ENCODE measurements at regions not wholly inside any gene's neighbourhood (a gene's known extent, or its start where the extent isn't known, plus 50 kb on each side); places are given as distances from the start of the nearest gene placed in this dataset.

GRCh38 chr1:38529946-38530345 is 329.6 kb downstream of the RRAGC start:
- no peak overlapping the region for H3K4me3 ChIP-seq (ENCODE audit: low read length in 2 of 2)
- no peaks in the 10 kb centered on the region for H3K36me3 ChIP-seq (ENCODE audit: control insufficient read depth in 2 of 2, insufficient read depth in 2 of 2, low read length in 2 of 2)
- no peak overlapping the region for H3K27ac ChIP-seq (ENCODE audit: low read length)
- H3K9ac ChIP-seq (ENCODE audit: low read length in 2 of 2), result no peak overlapping the region
- H3K27me3 ChIP-seq (ENCODE audit: control insufficient read depth in 1 of 2, insufficient read depth in 2 of 2, low read length in 2 of 2), result no peaks in the 10 kb centered on the region
- no peaks in the 10 kb centered on the region for H3K4me1 ChIP-seq (ENCODE audit: control insufficient read depth, insufficient read depth, low read length)
- no peaks in the 10 kb centered on the region for H3K9me3 ChIP-seq (ENCODE audit: control insufficient read depth in 2 of 2, low read length in 2 of 2)

- no peaks in the 10 kb centered on the region for H3K9me3 ChIP-seq (ENCODE audit: control insufficient read depth in 2 of 2, low read length in 2 of 2)
- H3K27ac ChIP-seq (ENCODE audit: low read length), result no peak overlapping the region
- H3K9ac ChIP-seq (ENCODE audit: low read length in 2 of 2), result no peak overlapping the region
- H3K4me1 ChIP-seq (ENCODE audit: control insufficient read depth, insufficient read depth, low read length), result no peaks in the 10 kb centered on the region
- H3K4me3 ChIP-seq (ENCODE audit: low read length in 2 of 2), result no peak overlapping the region
- H3K36me3 ChIP-seq (ENCODE audit: control insufficient read depth in 2 of 2, insufficient read depth in 2 of 2, low read length in 2 of 2), result no peaks in the 10 kb centered on the region
- no peaks in the 10 kb centered on the region for H3K27me3 ChIP-seq (ENCODE audit: control insufficient read depth in 1 of 2, insufficient read depth in 2 of 2, low read length in 2 of 2)
These were observed 330.2 kb downstream of the RRAGC start for GRCh38 chr1:38529391-38529790.

GRCh38 chr1:38528623-38529022 is 330.9 kb downstream of the RRAGC start:
- no peaks in the 10 kb centered on the region for H3K27me3 ChIP-seq (ENCODE audit: control insufficient read depth in 1 of 2, insufficient read depth in 2 of 2, low read length in 2 of 2)
- H3K4me3 ChIP-seq (ENCODE audit: low read length in 2 of 2), result no peak overlapping the region
- no peaks in the 10 kb centered on the region for H3K9me3 ChIP-seq (ENCODE audit: control insufficient read depth in 2 of 2, low read length in 2 of 2)
- no peaks in the 10 kb centered on the region for H3K36me3 ChIP-seq (ENCODE audit: control insufficient read depth in 2 of 2, insufficient read depth in 2 of 2, low read length in 2 of 2)
- no peaks in the 10 kb centered on the region for H3K4me1 ChIP-seq (ENCODE audit: control insufficient read depth, insufficient read depth, low read length)
- H3K27ac ChIP-seq (ENCODE audit: low read length), result no peak overlapping the region
- H3K9ac ChIP-seq (ENCODE audit: low read length in 2 of 2), result no peak overlapping the region

- no peaks in the 10 kb centered on the region for H3K9me3 ChIP-seq (ENCODE audit: control insufficient read depth in 2 of 2, low read length in 2 of 2)
- no peaks in the 10 kb centered on the region for H3K36me3 ChIP-seq (ENCODE audit: control insufficient read depth in 2 of 2, insufficient read depth in 2 of 2, low read length in 2 of 2)
- H3K4me1 ChIP-seq (ENCODE audit: control insufficient read depth, insufficient read depth, low read length), result no peaks in the 10 kb centered on the region
- no peak overlapping the region for H3K4me3 ChIP-seq (ENCODE audit: low read length in 2 of 2)
- no peak overlapping the region for H3K9ac ChIP-seq (ENCODE audit: low read length in 2 of 2)
- no peaks in the 10 kb centered on the region for H3K27me3 ChIP-seq (ENCODE audit: control insufficient read depth in 1 of 2, insufficient read depth in 2 of 2, low read length in 2 of 2)
- H3K27ac ChIP-seq (ENCODE audit: low read length), result no peak overlapping the region
These were observed 332.1 kb downstream of the RRAGC start for GRCh38 chr1:38527373-38527966.

- no peaks in the 10 kb centered on the region for H3K4me1 ChIP-seq (ENCODE audit: control insufficient read depth, insufficient read depth, low read length)
- H3K27ac ChIP-seq (ENCODE audit: low read length), result no peak overlapping the region
These were observed 333.5 kb downstream of the RRAGC start for GRCh38 chr1:38526046-38526445.

GRCh38 chr1:38525343-38526043 is 334.1 kb downstream of the RRAGC start:
- H3K27ac ChIP-seq (ENCODE audit: low read length), result no peak overlapping the region
- H3K36me3 ChIP-seq (ENCODE audit: control insufficient read depth in 2 of 2, insufficient read depth in 2 of 2, low read length in 2 of 2), result no peaks in the 10 kb centered on the region
- H3K9me3 ChIP-seq (ENCODE audit: control insufficient read depth in 2 of 2, low read length in 2 of 2), result no peaks in the 10 kb centered on the region
- no peaks in the 10 kb centered on the region for H3K4me1 ChIP-seq (ENCODE audit: control insufficient read depth, insufficient read depth, low read length)
- H3K4me3 ChIP-seq (ENCODE audit: low read length in 2 of 2), result no peak overlapping the region
- no peak overlapping the region for H3K9ac ChIP-seq (ENCODE audit: low read length in 2 of 2)
- no peaks in the 10 kb centered on the region for H3K27me3 ChIP-seq (ENCODE audit: control insufficient read depth in 1 of 2, insufficient read depth in 2 of 2, low read length in 2 of 2)

More at GRCh38 chr1:38526046-38526445, 333.5 kb downstream of the RRAGC start:
- Histone ChIP-seq H3K36me3 (ENCODE audit: control insufficient read depth in 2 of 2, insufficient read depth in 2 of 2, low read length in 2 of 2) (no peaks in the 10 kb centered on the region), H3K9me3 (ENCODE audit: control insufficient read depth in 2 of 2, low read length in 2 of 2) (no peaks in the 10 kb centered on the region), H3K9ac (ENCODE audit: low read length in 2 of 2) (no peak overlapping the region), H3K27me3 (ENCODE audit: control insufficient read depth in 1 of 2, insufficient read depth in 2 of 2, low read length in 2 of 2) (no peaks in the 10 kb centered on the region), H3K4me3 (ENCODE audit: low read length in 2 of 2) (no peak overlapping the region)

- Histone ChIP-seq H3K9me3 (ENCODE audit: control insufficient read depth in 2 of 2, low read length in 2 of 2) (no peaks in the 10 kb centered on the region), H3K4me1 (ENCODE audit: control insufficient read depth, insufficient read depth, low read length) (no peaks in the 10 kb centered on the region), H3K9ac (ENCODE audit: low read length in 2 of 2) (no peak overlapping the region), H3K36me3 (ENCODE audit: control insufficient read depth in 2 of 2, insufficient read depth in 2 of 2, low read length in 2 of 2) (no peaks in the 10 kb centered on the region), H3K27me3 (ENCODE audit: control insufficient read depth in 1 of 2, insufficient read depth in 2 of 2, low read length in 2 of 2) (no peaks in the 10 kb centered on the region), H3K4me3 (ENCODE audit: low read length in 2 of 2) (no peak overlapping the region), H3K27ac (ENCODE audit: low read length) (no peak overlapping the region)
These were observed 335.4 kb downstream of the RRAGC start for GRCh38 chr1:38524025-38524641.

GRCh38 chr1:38523568-38523939 is 336.0 kb downstream of the RRAGC start:
- no peak overlapping the region for H3K9ac ChIP-seq (ENCODE audit: low read length in 2 of 2)
- no peak overlapping the region for H3K4me3 ChIP-seq (ENCODE audit: low read length in 2 of 2)
- no peaks in the 10 kb centered on the region for H3K4me1 ChIP-seq (ENCODE audit: control insufficient read depth, insufficient read depth, low read length)
- H3K36me3 ChIP-seq (ENCODE audit: control insufficient read depth in 2 of 2, insufficient read depth in 2 of 2, low read length in 2 of 2), result no peaks in the 10 kb centered on the region
- H3K27me3 ChIP-seq (ENCODE audit: control insufficient read depth in 1 of 2, insufficient read depth in 2 of 2, low read length in 2 of 2), result no peaks in the 10 kb centered on the region
- H3K27ac ChIP-seq (ENCODE audit: low read length), result no peak overlapping the region
- no peaks in the 10 kb centered on the region for H3K9me3 ChIP-seq (ENCODE audit: control insufficient read depth in 2 of 2, low read length in 2 of 2)

GRCh38 chr1:38522915-38523567 is 336.5 kb downstream of the RRAGC start:
- H3K4me3 ChIP-seq (ENCODE audit: low read length in 2 of 2), result no peak overlapping the region
- H3K4me1 ChIP-seq (ENCODE audit: control insufficient read depth, insufficient read depth, low read length), result no peaks in the 10 kb centered on the region
- no peak overlapping the region for H3K9ac ChIP-seq (ENCODE audit: low read length in 2 of 2)
- H3K9me3 ChIP-seq (ENCODE audit: control insufficient read depth in 2 of 2, low read length in 2 of 2), result no peaks in the 10 kb centered on the region
- no peak overlapping the region for H3K27ac ChIP-seq (ENCODE audit: low read length)
- no peaks in the 10 kb centered on the region for H3K27me3 ChIP-seq (ENCODE audit: control insufficient read depth in 1 of 2, insufficient read depth in 2 of 2, low read length in 2 of 2)
- no peaks in the 10 kb centered on the region for H3K36me3 ChIP-seq (ENCODE audit: control insufficient read depth in 2 of 2, insufficient read depth in 2 of 2, low read length in 2 of 2)

GRCh38 chr1:38516560-38516959 is 343.0 kb downstream of the RRAGC start:
- Histone ChIP-seq H3K27ac (ENCODE audit: low read length) (no peak overlapping the region), H3K4me3 (ENCODE audit: low read length in 2 of 2) (no peak overlapping the region), H3K4me1 (ENCODE audit: control insufficient read depth, insufficient read depth, low read length) (no peaks in the 10 kb centered on the region), H3K9ac (ENCODE audit: low read length in 2 of 2) (no peak overlapping the region), H3K36me3 (ENCODE audit: control insufficient read depth in 2 of 2, insufficient read depth in 2 of 2, low read length in 2 of 2) (no peaks in the 10 kb centered on the region), H3K9me3 (ENCODE audit: control insufficient read depth in 2 of 2, low read length in 2 of 2) (no peaks in the 10 kb centered on the region), H3K27me3 (ENCODE audit: control insufficient read depth in 1 of 2, insufficient read depth in 2 of 2, low read length in 2 of 2) (no peaks in the 10 kb centered on the region)
